ENCODE measurements at regions not wholly inside any gene's neighbourhood (a gene's known extent, or its start where the extent isn't known, plus 50 kb on each side); places are given as distances from the start of the nearest gene placed in this dataset.

DNA sequence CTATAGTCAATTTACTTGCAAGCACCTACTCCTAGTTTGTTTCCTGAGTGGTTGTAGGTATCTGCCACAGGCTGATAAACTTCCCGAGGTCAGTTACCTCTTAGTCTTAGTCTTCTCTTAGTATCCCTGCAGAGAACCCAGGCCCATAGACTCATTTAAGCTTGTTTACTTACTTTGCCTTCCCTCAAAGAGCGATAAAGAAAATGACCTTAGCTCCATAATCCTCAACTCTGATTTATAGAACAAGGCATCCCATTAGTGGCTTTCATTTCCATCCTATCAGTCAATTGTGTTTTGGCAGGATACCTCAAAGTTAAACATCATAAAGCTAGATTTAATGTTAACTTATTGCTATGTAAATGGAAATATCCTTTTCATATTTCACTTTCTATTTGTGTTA is 119.7 kb downstream of the UCHL5 start:
- TF ChIP-seq, protein P1, sequence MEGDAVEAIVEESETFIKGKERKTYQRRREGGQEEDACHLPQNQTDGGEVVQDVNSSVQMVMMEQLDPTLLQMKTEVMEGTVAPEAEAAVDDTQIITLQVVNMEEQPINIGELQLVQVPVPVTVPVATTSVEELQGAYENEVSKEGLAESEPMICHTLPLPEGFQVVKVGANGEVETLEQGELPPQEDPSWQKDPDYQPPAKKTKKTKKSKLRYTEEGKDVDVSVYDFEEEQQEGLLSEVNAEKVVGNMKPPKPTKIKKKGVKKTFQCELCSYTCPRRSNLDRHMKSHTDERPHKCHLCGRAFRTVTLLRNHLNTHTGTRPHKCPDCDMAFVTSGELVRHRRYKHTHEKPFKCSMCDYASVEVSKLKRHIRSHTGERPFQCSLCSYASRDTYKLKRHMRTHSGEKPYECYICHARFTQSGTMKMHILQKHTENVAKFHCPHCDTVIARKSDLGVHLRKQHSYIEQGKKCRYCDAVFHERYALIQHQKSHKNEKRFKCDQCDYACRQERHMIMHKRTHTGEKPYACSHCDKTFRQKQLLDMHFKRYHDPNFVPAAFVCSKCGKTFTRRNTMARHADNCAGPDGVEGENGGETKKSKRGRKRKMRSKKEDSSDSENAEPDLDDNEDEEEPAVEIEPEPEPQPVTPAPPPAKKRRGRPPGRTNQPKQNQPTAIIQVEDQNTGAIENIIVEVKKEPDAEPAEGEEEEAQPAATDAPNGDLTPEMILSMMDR (IDR thresholded peaks at IDR 0.05; ENCODE audit: unreplicated experiment), result no peak
- H3K27me3 Mint-ChIP-seq (ENCODE audit: low read depth), result no peaks in the 10 kb centered on the region
- H3K27ac Mint-ChIP-seq, result peak overlapping the region; percentile 90
- H3K4me3 Mint-ChIP-seq, result peak overlapping the region; percentile 33
- peaks cover 5% of the 10 kb centered on the region for H3K9me3 Mint-ChIP-seq
- no peak for DNase-seq (ENCODE audit: low spot score in 2 of 2, unreplicated experiment in 2 of 2)
- no peaks in the 10 kb centered on the region for H3K36me3 Mint-ChIP-seq
- H3K4me1 Mint-ChIP-seq, result peaks cover 17% of the 10 kb centered on the region

DNA sequence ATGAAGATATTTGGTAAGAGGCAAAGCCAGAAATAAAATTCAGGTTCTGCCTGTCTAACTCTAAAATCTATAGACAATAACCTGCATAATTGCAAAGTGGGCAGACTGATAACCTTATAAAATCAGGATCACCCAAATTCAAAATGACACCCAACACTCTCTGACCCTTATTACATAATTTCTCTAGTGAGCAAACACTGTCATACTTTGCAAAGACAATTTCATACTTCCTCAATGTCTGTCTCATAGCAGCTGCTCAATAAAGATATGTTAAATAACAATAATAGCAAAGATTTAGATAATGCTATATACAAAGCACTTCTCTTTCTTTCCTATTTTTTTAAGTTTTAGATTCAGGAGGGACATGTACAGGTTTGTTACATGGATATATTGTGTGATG is 118.5 kb downstream of the UCHL5 start:
- peaks cover 14% of the 10 kb centered on the region for H3K9me3 Mint-ChIP-seq
- no peaks in the 10 kb centered on the region for H3K27me3 Mint-ChIP-seq (ENCODE audit: low read depth)
- peaks cover 17% of the 10 kb centered on the region for H3K4me1 Mint-ChIP-seq
- H3K4me3 Mint-ChIP-seq, result no peak overlapping the region
- TF ChIP-seq, protein P1 (IDR thresholded peaks at IDR 0.05; ENCODE audit: unreplicated experiment), result no peak
- no peaks in the 10 kb centered on the region for H3K36me3 Mint-ChIP-seq
- no peak overlapping the region for H3K27ac Mint-ChIP-seq
- DNase-seq (ENCODE audit: low spot score in 2 of 2, unreplicated experiment in 2 of 2), result no peak

DNA sequence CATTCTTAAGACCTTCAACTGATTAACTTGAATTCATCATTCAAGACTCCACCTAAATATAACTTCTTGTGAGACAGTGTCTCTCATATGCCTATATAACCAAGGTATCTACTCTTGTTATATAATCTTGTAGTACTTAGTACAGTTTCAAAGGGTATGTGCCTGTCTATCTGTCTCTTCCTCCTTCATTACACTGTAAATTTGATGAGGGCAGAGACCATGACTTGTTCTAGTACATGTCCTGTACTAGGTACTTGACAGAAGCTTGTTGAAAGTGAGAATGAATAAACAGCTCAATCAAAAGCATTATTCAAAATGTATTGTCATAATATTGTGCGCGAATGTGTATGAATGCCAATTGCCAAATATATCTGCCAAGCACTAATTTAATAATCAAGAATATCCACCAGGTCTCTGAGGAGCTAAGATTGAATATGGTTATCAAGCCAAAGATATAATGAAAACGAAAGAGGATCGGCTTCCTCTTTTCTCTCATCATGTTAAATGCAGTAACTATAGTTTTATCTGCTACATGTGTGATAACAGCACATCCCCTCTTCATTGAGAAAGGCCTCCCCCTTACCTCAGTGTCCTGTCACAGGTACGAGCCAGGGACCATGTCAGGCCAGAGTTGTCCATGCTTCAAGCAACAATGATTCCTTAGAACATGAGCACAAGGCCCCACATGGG is 117.3 kb downstream of the UCHL5 start:
- TF ChIP-seq, protein P1 (IDR thresholded peaks at IDR 0.05; ENCODE audit: unreplicated experiment), result no peak
- no peak overlapping the region for H3K27ac Mint-ChIP-seq
- no peaks in the 10 kb centered on the region for H3K27me3 Mint-ChIP-seq (ENCODE audit: low read depth)
- peaks cover 17% of the 10 kb centered on the region for H3K4me1 Mint-ChIP-seq
- H3K4me3 Mint-ChIP-seq, result no peak overlapping the region
- no peaks in the 10 kb centered on the region for H3K36me3 Mint-ChIP-seq
- H3K9me3 Mint-ChIP-seq, result peaks cover 14% of the 10 kb centered on the region
- no peak for DNase-seq (ENCODE audit: low spot score in 2 of 2, unreplicated experiment in 2 of 2)

DNA sequence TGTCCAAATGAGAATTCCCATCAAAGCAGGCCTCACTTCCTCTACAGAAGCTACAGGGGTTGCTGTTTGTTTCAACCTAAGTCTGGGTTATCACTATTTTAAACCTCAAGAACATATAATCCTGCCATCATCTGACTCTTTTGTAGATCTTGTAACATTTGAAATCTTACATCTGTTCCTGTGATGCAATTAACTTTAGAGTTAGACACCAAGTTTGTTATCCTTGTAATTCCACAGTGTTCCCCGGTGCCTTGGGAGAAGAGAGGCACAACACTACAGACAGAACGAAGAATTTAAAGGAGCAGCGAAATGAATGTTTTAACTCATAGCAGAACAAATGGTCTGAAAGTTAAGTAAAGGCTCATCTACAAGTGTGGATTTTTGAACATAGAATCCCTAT is 116.1 kb downstream of the UCHL5 start:
- H3K4me3 Mint-ChIP-seq, result no peak overlapping the region
- TF ChIP-seq, protein P1 (IDR thresholded peaks at IDR 0.05; ENCODE audit: unreplicated experiment), result no peak
- H3K27ac Mint-ChIP-seq, result no peak overlapping the region
- peaks cover 12% of the 10 kb centered on the region for H3K4me1 Mint-ChIP-seq
- no peak for DNase-seq (ENCODE audit: low spot score in 2 of 2, unreplicated experiment in 2 of 2)
- H3K36me3 Mint-ChIP-seq, result no peaks in the 10 kb centered on the region
- H3K27me3 Mint-ChIP-seq (ENCODE audit: low read depth), result no peaks in the 10 kb centered on the region
- peaks cover 16% of the 10 kb centered on the region for H3K9me3 Mint-ChIP-seq

DNA sequence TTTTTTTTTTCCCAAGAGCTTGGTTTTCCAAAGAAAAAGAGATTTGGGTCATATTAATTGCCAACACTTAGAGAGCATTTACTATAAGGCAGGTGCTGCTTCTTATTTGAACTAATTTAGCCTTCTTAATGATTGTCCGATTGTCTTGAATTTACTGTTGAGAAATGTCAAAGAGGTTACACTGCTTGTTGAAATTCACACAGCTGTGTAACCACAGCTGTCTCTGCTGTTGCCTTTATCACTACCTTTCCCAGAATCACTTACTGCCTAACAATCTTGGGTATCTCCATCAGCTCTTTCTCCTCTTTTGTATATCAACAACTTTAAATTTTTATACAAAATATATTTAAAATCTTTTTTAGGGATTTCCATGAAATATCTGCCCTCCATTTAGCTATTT is 115.6 kb downstream of the UCHL5 start:
- Mint-ChIP-seq H3K36me3 (no peaks in the 10 kb centered on the region), H3K9me3 (peaks cover 17% of the 10 kb centered on the region), H3K4me1 (peaks cover 11% of the 10 kb centered on the region), H3K4me3 (no peak overlapping the region), H3K27me3 (ENCODE audit: low read depth) (no peaks in the 10 kb centered on the region), H3K27ac (no peak overlapping the region)
- TF ChIP-seq, protein P1 (IDR thresholded peaks at IDR 0.05; ENCODE audit: unreplicated experiment), result no peak
- no peak for DNase-seq (ENCODE audit: low spot score in 2 of 2, unreplicated experiment in 2 of 2)

Measured in mesothelial cell of epicardium (in vitro differentiated cells).